Activated naive CD4-positive, alpha-beta T cell (primary cell): ENCODE measurements at regions not wholly inside any gene's neighbourhood (a gene's known extent, or its start where the extent isn't known, plus 50 kb on each side); places are given as distances from the start of the nearest gene placed in this dataset.
"Not testable (repeated sequence)": the region's sequence is repeated elsewhere in the genome, so short reads cannot be mapped to it uniquely, and the experiment has no call there.

Experiments used
- DNase-seq, 4 experiments: peaks; one replicate each; lab custom pipeline; 2025; lab: John Stamatoyannopoulos, UW

GRCh38 chr12:11978726-11979384, 91.9 kb upstream of the BCL2L14 start:
- DNase-seq: no peak

- no peak for DNase-seq
These were observed 90.6 kb upstream of the BCL2L14 start for GRCh38 chr12:11980115-11980514.

DNA sequence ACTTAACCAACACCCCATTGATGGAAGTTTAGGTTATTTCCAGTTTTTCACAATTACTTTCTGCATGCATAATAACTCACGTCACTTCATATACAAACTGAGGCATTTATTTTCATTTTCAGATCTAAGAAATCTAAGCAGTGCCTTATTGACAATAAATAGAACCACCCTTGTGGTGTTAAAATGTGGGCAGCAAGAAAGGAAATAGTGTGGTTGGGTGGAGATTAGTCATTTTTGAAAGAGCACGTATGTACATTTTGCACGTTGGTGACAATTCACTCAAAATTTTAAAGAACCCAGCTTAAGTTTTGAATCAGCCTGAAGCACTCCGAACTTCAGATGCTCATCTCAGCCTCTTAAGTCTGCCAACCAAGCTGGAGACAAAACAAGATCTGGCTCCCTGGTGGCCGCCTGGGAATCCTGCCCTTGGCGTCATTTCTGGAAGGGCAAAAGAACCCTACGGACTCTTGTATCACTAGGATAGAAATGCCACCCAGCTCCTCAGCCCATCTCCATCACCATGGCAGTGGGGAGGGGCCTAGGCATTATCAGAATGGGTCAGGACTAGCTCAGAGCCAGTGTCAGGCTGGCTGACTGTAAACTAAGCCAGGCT, 89.5 kb upstream of the BCL2L14 start:
- DNase-seq: peak in 1 of 4 experiments; percentile 10

DNA sequence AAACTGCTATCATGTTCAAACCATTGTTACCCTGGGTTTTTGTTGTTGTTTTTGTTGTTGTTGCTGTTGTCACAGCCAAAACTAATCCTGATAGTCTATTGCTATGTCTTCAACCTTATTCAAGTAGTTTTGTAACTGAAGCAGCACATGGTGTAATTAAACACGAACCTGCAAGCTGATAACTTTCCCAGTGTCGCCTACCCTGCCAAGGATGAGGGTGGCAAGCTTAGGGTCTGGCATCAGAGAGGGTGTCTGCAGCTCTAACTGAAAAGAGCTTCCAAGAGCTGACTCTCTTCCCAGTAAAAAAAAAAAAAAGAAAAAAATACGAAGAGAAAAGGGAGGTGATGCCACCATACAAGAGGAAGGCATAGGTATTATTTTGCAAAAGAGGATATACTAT, 86.3 kb upstream of the BCL2L14 start:
- no peak for DNase-seq

- no peak for DNase-seq
These were observed 84.6 kb upstream of the BCL2L14 start for GRCh38 chr12:11986165-11986564.

DNA sequence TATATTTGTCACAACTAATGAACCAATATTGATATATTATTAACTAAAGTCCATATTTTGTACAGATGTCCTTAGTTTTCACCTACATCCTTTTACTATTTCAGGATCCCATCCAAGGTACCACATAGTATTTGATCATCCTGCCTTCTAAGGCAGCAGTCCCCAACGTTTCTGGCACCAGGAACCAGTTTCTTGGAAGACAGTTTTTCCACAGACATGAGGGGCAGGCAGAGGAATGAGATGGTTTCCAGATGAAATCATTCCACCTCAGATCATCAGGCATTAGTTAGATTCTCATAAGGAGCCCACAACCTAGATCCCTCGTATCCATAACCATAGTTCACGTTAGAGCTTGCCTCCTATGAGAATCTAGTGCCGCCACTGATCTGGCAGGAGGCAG, 82.8 kb upstream of the BCL2L14 start:
- no peak for DNase-seq

- DNase-seq: no peak
These were observed 79.1 kb upstream of the BCL2L14 start for GRCh38 chr12:11991604-11992003.

DNA sequence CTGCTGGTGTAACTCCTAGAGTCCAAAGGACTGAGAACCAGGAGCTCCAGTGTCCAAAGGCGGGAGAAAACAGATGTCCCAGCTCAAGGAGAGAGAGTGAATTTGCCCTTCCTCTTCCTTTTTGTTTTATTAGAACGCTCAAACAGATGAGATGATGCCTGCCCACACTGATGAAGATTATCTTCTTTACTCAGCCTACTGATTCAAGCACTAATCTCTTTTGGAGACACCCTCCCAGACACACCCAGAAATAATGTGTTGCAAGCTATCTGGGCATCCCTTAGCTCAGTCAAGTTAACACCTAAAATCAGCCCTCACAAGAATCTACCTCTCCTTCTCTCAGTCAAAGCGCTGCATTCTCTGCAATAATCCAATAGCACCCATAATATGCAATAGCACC, 78.2 kb upstream of the BCL2L14 start:
- DNase-seq: no peak

DNA sequence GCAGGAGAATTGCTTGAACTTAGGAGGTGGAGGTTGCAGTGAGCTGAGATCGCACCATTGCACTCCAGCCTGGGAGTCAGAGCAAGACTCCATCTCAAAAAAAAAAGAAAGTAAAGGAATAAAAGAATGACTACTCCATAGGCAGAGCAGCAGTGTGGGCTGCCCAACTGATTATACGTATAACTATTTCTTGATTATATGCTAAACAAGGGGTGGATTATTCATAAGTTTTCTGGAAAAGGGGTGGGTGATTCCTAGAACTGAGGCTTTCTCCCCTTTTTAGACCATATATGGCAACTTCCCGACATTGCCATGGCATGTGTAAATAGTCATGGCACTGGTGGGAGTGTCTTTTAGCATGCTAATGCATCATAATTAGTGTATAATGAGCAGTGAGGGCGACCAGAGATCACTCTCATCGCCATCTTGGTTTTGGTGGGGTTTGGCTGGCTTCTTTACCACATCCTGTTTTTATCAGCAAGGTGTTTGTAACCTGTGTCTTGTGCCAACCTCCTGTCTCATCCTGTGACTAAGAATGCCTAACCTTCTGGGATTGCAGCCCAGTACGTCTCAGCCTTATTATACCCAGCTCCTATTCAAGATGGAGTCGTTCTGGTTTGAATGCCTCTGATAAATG, 72.3 kb upstream of the BCL2L14 start:
- DNase-seq: peak in 2 of 4 experiments; percentile 15 to 19

GRCh38 chr12:11998944-11999315, 71.8 kb upstream of the BCL2L14 start:
- DNase-seq: no peak

GRCh38 chr12:12003609-12004008, 67.1 kb upstream of the BCL2L14 start:
- no peak for DNase-seq

GRCh38 chr12:12004524-12004923, 66.2 kb upstream of the BCL2L14 start:
- no peak for DNase-seq

- DNase-seq: peak in 1 of 4 experiments; percentile 11
These were observed 63.6 kb upstream of the BCL2L14 start for GRCh38 chr12:12007001-12007712.

- DNase-seq: no peak
These were observed 63.0 kb upstream of the BCL2L14 start for GRCh38 chr12:12007713-12008231.

GRCh38 chr12:12008232-12008850, 62.4 kb upstream of the BCL2L14 start:
- no peak for DNase-seq

- peak in 2 of 4 experiments; percentile 16 to 30 for DNase-seq
These were observed 61.7 kb upstream of the BCL2L14 start for GRCh38 chr12:12008931-12009611.

DNA sequence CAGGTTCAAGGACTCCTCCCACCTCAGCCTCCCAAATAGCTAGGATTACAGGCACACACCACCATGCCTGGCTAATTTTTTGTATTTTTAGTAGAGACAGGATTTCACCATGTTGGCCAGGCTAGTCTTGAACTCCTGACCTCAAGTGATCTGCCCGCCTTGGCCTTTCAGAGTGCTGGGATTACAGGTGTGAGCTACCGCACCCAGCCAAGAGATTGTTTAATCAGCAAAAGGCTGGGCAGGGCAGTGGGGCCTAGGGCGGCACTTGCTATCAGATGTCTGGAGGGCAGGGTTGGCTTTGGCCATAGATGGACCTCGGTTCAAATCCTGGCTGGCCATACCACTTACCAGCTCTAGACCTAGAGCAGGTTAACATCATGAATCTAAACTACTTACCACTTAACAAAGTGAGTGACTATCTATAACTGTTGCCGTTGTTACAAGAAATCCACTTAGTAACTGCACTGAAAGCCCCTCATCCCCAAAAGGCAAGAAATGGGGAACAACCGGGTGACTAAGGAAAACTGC, 60.9 kb upstream of the BCL2L14 start:
- DNase-seq: not testable (repeated sequence)

DNA sequence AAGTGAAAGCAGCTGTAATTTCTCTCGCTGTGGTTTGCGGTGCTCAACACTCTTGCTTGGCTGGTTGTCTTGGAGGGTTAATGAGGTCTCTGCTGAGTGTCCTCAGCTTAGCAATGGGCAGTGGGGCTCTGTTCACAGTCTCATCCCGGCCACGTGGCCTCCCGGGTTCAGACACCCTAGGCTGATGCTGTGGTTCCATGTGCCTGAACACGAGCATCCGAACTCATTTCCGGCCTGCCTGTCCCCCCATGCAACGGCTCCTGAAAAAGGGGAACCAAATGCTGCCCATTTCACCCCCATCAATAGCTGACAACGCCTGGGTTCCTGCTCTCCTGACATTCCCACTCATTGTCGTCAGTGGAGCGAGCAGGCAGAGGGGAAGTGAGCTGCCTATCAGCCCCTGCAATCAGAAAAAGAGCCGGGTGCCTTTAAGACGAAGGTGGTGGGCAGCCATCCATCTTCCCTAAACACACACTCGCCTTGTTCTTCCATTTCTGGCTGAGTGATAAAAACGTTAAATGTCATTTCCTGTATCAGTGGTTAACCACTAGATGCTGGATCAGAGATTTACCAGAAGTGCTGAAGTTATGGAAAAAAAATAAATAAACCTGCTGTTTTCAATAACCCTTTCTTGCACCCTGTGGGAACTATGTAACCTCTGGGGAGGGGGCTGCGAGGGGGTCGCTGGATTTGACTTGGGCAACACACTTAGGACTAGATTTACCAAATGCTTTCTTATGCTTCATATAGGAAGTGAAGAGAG, 60.3 kb upstream of the BCL2L14 start:
- DNase-seq: peak in 1 of 4 experiments; percentile 24

- DNase-seq: no peak
These were observed 58.9 kb upstream of the BCL2L14 start for GRCh38 chr12:12011880-12012260.

DNA sequence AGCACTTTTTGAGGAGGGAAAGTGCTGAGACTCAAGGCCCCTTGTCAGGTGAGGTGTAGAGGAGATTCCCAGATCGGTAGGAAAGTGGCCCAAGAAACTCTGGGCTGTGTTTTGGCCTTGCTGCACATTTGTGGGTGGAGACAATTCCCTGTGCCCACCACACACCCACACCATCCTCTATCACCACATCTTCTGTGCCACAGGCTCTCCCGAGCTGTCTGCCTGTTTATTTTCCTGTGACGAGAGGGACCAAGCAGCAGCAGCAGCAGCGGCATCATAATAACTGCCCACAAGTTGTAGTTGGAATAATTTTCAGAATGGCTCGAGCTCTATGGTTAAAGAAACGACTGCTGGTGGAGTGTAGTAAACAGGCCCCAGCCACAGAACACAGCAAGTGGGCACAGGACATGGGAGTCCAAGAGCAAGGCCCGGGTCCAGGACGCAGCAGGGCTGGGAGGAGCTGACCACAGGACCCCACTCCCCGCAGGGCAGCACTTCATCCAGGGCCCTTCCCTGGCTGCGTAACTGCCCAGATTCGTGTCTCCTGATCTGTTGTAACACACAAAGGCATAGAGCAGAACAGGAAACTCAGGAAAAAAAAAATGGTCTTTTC, 55.6 kb upstream of the BCL2L14 start:
- DNase-seq: no peak
